ENCODE measurements at regions not wholly inside any gene's neighbourhood (a gene's known extent, or its start where the extent isn't known, plus 50 kb on each side); places are given as distances from the start of the nearest gene placed in this dataset.

DNA sequence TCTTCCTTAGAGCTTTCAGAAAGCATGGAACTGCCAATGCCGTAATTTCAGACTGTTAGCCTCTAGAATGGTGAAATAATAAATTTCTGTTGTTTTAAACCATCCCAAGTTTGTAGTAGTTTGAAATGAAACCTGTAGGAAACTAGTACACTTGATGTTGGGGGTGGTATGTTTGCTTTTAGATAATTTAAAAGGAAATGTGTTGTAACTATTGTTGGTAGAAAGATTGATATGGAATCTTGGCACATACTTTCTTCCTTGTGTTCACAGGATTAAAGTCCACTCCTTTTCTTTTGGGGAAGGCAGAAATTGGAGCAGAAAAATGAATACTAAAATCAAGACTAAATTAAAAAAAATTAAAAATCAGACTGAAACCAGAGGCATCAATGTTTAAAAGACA lies 66.0 kb upstream of the ARRDC3 start:
- TF ChIP-seq CTCF (conservative IDR thresholded peaks at IDR 0.05 in 1 of 2, IDR thresholded peaks at IDR 0.05 in 1 of 2; ENCODE audit: low read depth in 1 of 2, low read length in 2 of 2) (no peak), EZH2 (IDR thresholded peaks at IDR 0.05; ENCODE audit: low read length, missing control alignments) (no peak)

Measured in fibroblast of lung (primary cell).